Panc1 (cell line): ENCODE measurements at regions not wholly inside any gene's neighbourhood (a gene's known extent, or its start where the extent isn't known, plus 50 kb on each side); places are given as distances from the start of the nearest gene placed in this dataset.

Experiments used
- POLR2AphosphoS5 ChIP-seq: IDR thresholded peaks from 2 replicates; pipeline ENCODE4 v1.6.1; 2012; ENCODE audit warnings: mild to moderate bottlenecking, low read depth, low read length, moderate library complexity
- SIN3A ChIP-seq: IDR thresholded peaks from 2 replicates; pipeline ENCODE4 v1.6.1; 2012; ENCODE audit warnings: low read depth, mild to moderate bottlenecking, low read length, moderate library complexity, borderline replicate concordance; ENCODE audit not compliant: insufficient read depth
- TCF7L2 ChIP-seq: IDR thresholded peaks from 2 replicates; pipeline ENCODE4 v1.6.1; 2011; ENCODE audit warnings: mild to moderate bottlenecking, low read depth, low read length, inconsistent platforms
- TF ChIP-seq, protein P1 (sequence below): fragments of 450-650 bp; IDR thresholded peaks from 2 replicates; pipeline ENCODE4 v1.5.1; 2017; ENCODE audit warnings: mild to moderate bottlenecking
- TF ChIP-seq, protein P2 (sequence below), 2 experiments: IDR thresholded peaks; 2 replicates each; pipeline ENCODE4 v1.6.1; 2011 to 2012; ENCODE audit warnings: low read depth in 2 of 2, control low read depth in 1 of 2, low read length in 1 of 2, mild to moderate bottlenecking in 1 of 2, moderate library complexity in 1 of 2; ENCODE audit not compliant: insufficient read depth in 1 of 2

DNA sequence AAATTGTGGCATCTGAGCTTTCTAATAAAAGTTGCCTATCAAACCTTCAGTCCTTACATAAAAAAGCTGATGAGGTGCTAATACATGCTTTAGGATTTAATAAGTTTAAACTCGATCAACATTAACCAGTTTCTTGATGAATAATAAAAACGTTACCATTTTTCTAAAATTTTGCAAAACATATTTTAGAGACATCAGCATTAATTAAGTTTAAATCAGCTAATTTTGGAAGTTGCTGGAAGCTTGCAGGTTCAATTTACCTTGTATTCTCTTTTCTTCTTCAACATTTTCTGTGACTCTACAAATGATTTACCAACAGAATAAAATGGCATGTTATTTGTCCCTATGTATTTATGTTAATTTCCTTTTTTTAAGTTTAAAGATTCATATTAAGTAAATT lies 365.3 kb upstream of the OPRM1 start:
- TF ChIP-seq POLR2AphosphoS5 (no peak), TCF7L2 (no peak), SIN3A (no peak)
- TF ChIP-seq, protein P1, sequence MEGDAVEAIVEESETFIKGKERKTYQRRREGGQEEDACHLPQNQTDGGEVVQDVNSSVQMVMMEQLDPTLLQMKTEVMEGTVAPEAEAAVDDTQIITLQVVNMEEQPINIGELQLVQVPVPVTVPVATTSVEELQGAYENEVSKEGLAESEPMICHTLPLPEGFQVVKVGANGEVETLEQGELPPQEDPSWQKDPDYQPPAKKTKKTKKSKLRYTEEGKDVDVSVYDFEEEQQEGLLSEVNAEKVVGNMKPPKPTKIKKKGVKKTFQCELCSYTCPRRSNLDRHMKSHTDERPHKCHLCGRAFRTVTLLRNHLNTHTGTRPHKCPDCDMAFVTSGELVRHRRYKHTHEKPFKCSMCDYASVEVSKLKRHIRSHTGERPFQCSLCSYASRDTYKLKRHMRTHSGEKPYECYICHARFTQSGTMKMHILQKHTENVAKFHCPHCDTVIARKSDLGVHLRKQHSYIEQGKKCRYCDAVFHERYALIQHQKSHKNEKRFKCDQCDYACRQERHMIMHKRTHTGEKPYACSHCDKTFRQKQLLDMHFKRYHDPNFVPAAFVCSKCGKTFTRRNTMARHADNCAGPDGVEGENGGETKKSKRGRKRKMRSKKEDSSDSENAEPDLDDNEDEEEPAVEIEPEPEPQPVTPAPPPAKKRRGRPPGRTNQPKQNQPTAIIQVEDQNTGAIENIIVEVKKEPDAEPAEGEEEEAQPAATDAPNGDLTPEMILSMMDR = no peak
- TF ChIP-seq, protein P2, sequence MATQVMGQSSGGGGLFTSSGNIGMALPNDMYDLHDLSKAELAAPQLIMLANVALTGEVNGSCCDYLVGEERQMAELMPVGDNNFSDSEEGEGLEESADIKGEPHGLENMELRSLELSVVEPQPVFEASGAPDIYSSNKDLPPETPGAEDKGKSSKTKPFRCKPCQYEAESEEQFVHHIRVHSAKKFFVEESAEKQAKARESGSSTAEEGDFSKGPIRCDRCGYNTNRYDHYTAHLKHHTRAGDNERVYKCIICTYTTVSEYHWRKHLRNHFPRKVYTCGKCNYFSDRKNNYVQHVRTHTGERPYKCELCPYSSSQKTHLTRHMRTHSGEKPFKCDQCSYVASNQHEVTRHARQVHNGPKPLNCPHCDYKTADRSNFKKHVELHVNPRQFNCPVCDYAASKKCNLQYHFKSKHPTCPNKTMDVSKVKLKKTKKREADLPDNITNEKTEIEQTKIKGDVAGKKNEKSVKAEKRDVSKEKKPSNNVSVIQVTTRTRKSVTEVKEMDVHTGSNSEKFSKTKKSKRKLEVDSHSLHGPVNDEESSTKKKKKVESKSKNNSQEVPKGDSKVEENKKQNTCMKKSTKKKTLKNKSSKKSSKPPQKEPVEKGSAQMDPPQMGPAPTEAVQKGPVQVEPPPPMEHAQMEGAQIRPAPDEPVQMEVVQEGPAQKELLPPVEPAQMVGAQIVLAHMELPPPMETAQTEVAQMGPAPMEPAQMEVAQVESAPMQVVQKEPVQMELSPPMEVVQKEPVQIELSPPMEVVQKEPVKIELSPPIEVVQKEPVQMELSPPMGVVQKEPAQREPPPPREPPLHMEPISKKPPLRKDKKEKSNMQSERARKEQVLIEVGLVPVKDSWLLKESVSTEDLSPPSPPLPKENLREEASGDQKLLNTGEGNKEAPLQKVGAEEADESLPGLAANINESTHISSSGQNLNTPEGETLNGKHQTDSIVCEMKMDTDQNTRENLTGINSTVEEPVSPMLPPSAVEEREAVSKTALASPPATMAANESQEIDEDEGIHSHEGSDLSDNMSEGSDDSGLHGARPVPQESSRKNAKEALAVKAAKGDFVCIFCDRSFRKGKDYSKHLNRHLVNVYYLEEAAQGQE (IDR thresholded peaks at IDR 0.05; ENCODE audit: insufficient read depth in 1 of 2, low read depth in 2 of 2, low read length in 1 of 2) = no peak
